ENCODE measurements at regions not wholly inside any gene's neighbourhood (a gene's known extent, or its start where the extent isn't known, plus 50 kb on each side); places are given as distances from the start of the nearest gene placed in this dataset.
"Not testable (repeated sequence)": the region's sequence is repeated elsewhere in the genome, so short reads cannot be mapped to it uniquely, and the experiment has no call there.

GRCh38 chr7:133165529-133165928, 83.6 kb upstream of the CHCHD3 start:
- CTCF ChIA-PET = no interaction called here

GRCh38 chr7:133167300-133167699, 85.4 kb upstream of the CHCHD3 start:
- ChIA-PET POLR2A (no interaction called here), CTCF (no interaction called here)
- DNase-seq (ENCODE audit: extremely low spot score) = no peak

More at GRCh38 chr7:133165529-133165928, 83.6 kb upstream of the CHCHD3 start:
- DNase-seq (ENCODE audit: extremely low spot score) = no peak
- POLR2A ChIA-PET = no interaction called here
- TF ChIP-seq CTCF (IDR thresholded peaks at IDR 0.05; ENCODE audit: control extremely low read depth, extremely low read depth, low read depth, missing control alignments) = no peak

GRCh38 chr7:133169167-133169822, 83.6 kb upstream of the EXOC4 start:
- CTCF ChIA-PET = interaction anchor here (1.6 kb wide), 1 partner anchor 9 kb away, joined by 4 read pairs; no protein-coding TSS in a partner anchor
- POLR2A ChIA-PET; DNase-seq (ENCODE audit: extremely low spot score): not testable (repeated sequence)

More at GRCh38 chr7:133167300-133167699, 85.4 kb upstream of the CHCHD3 start:
- TF ChIP-seq CTCF (IDR thresholded peaks at IDR 0.05; ENCODE audit: control extremely low read depth, extremely low read depth, low read depth, missing control alignments) = no peak

- CTCF ChIA-PET; POLR2A ChIA-PET; DNase-seq (ENCODE audit: extremely low spot score): not testable (repeated sequence)
Measured at GRCh38 chr7:133177476-133177875, 75.4 kb upstream of the EXOC4 start.

GRCh38 chr7:133180717-133181116, 72.2 kb upstream of the EXOC4 start:
- no peak for DNase-seq (ENCODE audit: extremely low spot score)
- ChIA-PET CTCF (interaction anchor here (2.5 to 3.4 kb wide), 2 partner anchors 10 to 13 kb away, joined by 6 to 11 read pairs; no protein-coding TSS in a partner anchor), POLR2A (no interaction called here)
- TF ChIP-seq CTCF (IDR thresholded peaks at IDR 0.05; ENCODE audit: control extremely low read depth, extremely low read depth, low read depth, missing control alignments) = no peak

GRCh38 chr7:133183042-133183794, 69.7 kb upstream of the EXOC4 start:
- ChIA-PET POLR2A (no interaction called here), CTCF (interaction anchor here (1.6 to 3.4 kb wide), 3 partner anchors 8 to 602 kb away, joined by 3 to 11 read pairs (median 6); no protein-coding TSS in a partner anchor)

GRCh38 chr7:133183969-133184368, 68.9 kb upstream of the EXOC4 start:
- POLR2A ChIA-PET = no interaction called here
- no peak for DNase-seq (ENCODE audit: extremely low spot score)
- TF ChIP-seq CTCF (IDR thresholded peaks at IDR 0.05; ENCODE audit: control extremely low read depth, extremely low read depth, low read depth, missing control alignments) = no peak
- CTCF ChIA-PET = interaction anchor here (1.0 to 1.8 kb wide), 3 partner anchors 9 to 11 kb away, joined by 3 to 7 read pairs (median 5); no protein-coding TSS in a partner anchor

More at GRCh38 chr7:133183042-133183794, 69.7 kb upstream of the EXOC4 start:
- no peak for TF ChIP-seq CTCF (IDR thresholded peaks at IDR 0.05; ENCODE audit: control extremely low read depth, extremely low read depth, low read depth, missing control alignments)
- DNase-seq (ENCODE audit: extremely low spot score) = no peak
